Mucosa of gallbladder (tissue), 1 donor: ENCODE measurements at regions not wholly inside any gene's neighbourhood (a gene's known extent, or its start where the extent isn't known, plus 50 kb on each side); places are given as distances from the start of the nearest gene placed in this dataset.

Experiments
- DNase-seq: peaks from one replicate; pipeline ENCODE4 v3.0.0-alpha.2; 2020; ENCODE audit warnings: low spot score
- donor health status: DM: no; HTN: no; CAD: no.

DNA sequence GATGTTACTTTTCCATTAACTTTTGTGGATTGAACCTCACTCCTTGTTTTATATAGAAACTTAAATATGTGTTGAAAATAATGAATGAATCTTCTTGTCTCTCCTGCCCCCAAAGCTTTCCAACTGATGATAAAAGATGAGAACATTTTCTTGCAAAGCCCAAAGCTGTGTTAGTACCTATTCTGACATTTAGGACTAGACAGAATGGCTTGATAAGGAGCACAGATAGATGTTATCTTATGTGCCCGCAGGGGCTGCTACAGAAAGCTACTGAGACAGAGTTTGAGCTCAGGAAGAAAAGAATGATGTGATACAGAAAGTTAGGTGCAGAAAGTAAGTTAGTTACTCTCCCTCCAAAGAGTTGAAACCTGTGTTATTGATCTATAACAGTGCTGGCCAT lies 109.4 kb upstream of the ATP11B start:
- no peak for DNase-seq

DNA sequence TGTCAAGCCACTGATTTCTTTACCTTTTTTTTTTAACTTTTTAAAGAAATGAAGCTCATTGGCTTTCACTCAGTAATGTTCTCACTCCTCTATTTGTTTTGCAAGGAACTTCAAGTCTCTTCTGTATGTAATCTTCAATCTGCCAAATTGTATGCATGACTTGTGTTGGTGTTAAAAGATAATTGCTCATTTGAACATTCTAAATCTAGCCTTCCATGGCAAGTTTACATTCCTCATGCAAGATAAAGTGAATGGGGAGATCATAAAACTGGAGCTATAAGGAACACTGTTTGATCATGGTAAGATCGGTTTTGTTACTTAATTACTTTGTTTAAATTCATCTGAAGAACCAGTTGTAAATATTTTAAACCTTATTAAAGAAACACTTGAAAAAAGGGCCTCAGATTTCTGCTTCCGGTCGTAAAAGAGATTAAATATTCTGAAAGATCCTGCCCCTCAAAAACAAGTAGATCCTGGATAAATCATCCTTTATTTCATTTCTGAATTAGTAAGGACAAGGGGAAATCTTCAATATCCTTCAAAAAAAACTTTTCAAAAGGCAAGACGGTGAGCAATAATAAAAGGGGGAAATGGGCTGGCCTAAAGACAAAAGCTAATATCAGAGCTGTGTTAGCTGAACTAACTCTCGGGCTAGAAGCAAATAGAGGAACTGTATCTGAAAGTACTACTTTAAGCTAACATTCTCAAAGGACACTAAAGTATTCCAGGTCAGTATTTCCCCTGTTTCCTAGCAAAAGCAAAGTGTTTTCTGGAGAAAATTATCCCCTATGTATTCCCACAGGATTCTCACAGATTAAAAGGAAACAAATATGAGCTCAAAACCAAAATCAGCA lies 107.0 kb upstream of the ATP11B start:
- no peak for DNase-seq

DNA sequence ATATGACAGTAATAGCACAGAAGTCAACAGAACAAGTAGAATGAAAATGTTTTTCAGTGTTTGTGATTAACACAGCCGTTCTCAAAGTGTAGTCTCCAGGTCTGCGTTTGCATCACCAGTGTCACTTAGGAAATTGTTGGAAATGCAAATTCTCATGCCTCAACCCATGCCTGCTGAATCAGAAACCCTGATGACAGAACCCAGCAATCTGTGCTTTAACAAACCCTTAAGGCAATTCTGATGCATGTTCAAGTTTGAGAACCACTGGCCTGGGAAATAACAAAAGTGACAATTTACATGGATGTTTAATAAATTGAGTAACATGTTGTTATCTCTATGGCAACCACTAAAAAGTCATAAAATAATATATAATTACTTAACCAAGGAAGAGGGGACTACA lies 103.1 kb upstream of the ATP11B start:
- DNase-seq = no peak

- DNase-seq = no peak
Measured at GRCh38 chr3:182692021-182692420, 101.3 kb upstream of the ATP11B start.

GRCh38 chr3:182692695-182693094 lies 100.6 kb upstream of the ATP11B start:
- no peak for DNase-seq

DNA sequence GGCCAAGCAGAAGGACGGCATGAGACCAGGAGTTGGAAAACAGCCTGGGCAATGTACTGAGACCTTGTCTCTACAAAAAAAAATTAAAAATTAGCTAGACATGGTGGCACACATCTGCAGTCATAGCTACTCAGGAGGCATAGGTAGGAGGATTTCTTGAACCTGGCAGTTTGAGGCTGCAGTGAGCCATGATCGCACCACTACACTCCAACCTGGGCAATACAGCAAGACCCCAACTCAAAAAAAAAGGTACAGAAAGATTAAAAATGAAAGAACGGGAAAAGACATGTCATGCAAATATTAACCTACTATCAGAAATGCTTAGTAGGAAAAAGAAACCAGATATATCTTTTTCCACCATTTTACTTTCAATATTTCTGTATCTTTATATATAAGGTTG lies 99.6 kb upstream of the ATP11B start:
- no peak for DNase-seq

- DNase-seq = no peak
Measured at GRCh38 chr3:182696916-182697315, 96.4 kb upstream of the ATP11B start.

- DNase-seq = peak; percentile 60
Measured at GRCh38 chr3:182697345-182697919, 95.9 kb upstream of the ATP11B start.

- no peak for DNase-seq
Measured at GRCh38 chr3:182698078-182698477, 95.2 kb upstream of the ATP11B start.

DNA sequence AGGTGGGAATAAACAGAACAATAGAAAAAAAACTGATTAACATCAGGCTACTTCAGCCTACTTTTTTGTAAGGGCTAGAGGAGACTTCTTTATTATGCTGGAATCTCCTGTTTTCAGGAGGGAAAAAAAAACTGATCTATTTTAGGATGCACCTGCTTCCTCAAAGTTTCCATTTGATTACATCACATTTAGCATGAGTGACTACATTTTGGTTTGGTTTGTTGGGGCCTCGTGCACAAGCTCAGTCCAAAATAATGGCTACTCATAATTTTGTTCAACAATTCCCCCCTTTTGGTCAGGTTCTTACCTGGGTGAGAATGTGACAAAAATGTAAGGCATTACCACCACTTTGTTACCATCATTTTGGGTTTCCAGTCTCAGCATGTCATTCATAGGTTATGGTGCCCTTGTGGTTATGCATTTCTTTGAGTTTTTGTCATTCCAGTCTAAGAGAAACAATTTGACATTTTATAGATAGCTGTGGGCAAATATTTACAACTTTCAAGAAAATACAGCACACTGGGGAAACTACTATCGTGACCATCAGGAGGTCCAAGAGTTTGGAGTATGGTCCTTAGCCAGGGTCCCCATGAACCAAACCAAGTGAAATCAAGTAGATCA lies 93.6 kb upstream of the ATP11B start:
- DNase-seq = no peak

- DNase-seq = no peak
Measured at GRCh38 chr3:182702216-182702615, 91.1 kb upstream of the ATP11B start.

- DNase-seq = no peak
Measured at GRCh38 chr3:182703233-182703632, 90.1 kb upstream of the ATP11B start.

- DNase-seq = no peak
Measured at GRCh38 chr3:182704926-182705325, 88.4 kb upstream of the ATP11B start.

GRCh38 chr3:182708810-182709209 lies 84.5 kb upstream of the ATP11B start:
- DNase-seq = no peak

DNA sequence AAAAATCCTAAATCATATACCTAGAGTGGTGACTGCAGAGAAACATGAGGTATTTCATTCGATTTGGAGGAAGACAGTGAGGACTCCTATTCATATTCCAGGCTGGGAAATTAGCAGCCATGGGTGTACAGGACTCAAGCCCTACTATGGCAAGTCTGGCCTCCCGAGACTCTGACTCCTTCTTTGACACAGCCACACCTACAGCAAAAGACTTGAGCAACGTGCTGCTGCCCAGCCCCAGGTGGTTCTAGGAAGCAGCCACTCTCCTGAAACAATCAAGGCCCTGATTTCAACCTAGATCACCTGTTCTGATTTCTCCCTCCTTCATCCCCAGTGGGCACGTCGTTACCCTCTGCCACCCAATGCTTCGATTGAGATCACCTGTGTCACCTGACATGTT lies 84.0 kb upstream of the ATP11B start:
- no peak for DNase-seq

DNA sequence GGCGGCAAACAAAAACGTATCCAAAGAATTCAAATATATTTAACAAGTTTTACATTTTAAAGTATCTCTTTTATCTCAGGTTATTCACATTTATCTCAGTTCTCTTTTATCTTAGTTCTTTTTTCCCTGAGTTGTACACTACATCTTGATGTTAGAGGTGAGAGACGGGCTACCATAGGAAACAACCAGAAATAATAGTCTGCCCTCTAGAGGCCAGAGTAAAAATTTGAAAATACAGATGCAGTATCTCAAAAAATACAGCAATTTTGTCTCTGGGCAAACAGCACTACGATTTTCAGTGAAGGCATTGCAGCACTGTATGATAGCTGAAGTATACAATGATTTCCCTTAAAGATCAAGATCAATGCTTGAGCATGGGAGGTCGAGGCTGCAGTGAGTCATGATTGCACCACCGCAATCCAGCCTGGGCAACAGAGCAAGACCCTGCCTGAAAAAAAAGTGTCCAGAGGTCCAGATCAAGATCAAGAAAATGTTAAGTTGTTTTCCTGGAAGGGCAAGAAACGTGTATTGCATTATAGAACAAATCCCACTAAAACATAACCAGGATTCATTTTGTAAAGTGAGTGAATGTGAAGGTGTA lies 82.6 kb upstream of the ATP11B start:
- no peak for DNase-seq

DNA sequence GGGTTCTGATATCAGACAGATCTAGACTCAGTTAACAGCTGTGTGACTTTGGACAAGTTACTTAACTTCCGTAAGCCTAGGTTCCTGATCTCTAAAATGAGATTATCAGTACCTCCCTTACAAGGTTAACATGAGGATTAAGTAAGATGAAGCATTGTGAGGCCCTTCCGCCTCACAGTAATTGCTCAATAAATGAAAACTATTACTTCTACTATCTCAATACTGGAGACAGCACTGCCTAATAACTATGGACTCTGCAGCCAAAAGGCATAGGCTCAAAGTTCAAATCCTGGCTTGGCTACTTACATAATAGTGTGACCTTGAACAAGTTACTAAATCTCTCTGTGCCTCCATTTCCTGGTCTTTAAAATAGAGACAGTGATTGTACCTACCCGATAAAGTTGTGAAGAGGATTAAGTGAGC lies 82.0 kb upstream of the ATP11B start:
- DNase-seq = no peak

DNA sequence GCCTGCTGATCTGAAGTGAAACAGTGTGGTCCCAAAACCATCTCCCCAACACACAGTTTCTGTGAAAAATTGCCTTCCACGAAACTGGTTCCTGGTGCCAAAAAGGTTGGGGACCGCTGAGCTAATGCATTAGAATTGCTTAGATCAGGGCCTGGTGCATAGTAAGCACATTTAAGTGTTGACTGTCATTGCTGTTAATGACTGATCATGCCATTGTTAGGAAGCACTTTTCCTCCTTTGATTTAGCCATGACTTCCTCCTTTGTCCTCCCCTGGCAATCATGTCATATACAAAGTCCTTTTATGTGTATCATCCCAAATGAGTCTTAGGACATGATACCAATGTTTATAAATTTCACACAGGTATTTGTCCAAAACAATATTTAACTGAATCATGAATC lies 81.5 kb upstream of the ATP11B start:
- DNase-seq = no peak

DNA sequence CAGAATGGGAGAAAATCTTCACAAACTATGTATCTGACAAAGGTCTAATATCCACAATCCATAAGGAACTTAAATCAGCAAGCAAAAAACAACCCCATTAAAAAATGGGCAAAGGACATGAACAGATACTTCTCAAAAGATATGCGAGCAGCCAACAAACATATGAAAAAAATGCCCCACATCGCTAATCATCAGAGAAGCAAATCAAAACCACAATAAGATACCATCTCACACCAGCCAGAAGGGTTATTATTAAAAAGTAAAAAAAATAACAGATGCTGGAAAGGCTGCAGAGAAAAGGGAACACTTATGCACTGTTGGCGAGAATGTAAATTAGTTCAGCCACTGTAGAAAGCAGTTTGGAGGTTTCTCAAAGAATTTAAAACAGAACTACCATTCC lies 80.2 kb upstream of the ATP11B start:
- no peak for DNase-seq

DNA sequence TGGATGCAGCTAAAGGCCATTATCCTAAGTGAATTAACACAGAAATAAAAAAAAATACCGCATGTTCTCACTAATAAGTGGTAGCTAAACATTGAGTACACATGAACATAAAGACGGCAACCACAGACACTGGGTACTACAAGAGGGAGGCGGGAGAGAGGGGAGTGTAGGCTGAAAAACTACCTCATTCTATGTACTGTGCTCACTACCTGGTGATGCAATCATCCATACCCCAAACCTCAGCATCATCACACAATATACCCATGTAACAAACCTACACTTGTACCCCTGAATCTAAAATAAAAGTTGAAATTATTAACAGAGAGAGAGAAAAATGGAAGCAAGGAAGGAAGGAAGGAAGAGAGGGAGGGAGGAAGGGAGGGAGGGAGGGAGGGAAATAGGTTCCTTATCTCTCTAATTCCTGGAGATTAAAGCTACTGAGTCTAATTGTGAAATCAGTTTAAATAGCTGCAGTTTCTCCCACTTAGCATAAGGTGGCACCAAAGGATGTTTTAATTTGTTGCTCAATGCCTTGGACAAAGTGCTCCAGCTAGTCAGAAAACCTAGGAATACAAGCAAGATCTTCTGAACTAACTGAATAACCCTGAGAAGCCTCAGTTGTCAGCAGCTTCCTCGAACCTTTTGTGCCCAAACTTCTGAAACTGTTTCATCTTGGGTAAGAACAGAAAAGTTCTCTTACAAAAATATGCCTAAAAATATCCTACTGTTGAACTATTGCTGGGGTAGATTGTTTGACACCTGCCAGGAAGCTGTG lies 79.4 kb upstream of the ATP11B start:
- no peak for DNase-seq

DNA sequence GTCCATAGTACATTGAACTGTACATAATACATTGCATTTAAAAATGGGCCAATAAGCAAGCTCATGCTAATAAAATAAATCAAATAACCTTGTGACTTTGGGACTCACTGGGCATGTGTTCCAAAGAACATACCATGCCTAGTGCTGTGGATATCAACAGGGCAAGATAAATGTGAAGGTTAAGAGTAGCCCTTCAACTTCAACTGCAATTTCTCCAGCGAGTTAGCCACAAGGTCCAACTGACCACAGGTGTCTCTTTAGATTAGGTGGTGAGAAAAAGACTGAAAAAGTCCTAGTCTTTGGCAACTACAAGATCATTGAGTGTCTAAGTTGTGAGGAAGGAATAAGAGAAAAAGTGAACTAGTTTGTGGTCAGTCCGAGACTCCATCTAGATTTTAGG lies 78.3 kb upstream of the ATP11B start:
- no peak for DNase-seq

GRCh38 chr3:182716114-182716688 lies 77.1 kb upstream of the ATP11B start:
- DNase-seq = no peak
